ENCODE measurements at regions not wholly inside any gene's neighbourhood (a gene's known extent, or its start where the extent isn't known, plus 50 kb on each side); places are given as distances from the start of the nearest gene placed in this dataset.

DNA sequence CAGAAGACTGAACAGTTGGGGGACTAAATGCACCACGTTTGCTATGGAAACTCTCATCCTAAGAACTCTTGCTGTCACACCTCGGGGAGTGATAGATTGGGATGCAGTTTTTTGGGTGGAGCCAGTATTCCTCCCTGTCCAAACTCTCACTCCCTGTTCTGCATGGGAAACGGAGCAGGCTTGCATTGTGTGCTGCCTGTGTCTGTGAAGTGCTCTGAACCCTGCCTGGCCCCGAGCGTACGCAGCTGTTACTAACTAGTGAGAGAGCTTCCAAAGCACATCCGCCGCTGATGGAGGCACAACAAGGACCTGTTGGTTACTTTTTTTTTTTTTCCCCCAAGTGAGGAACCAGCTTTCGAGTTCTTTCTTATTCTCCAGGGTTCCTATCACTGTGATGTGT is 195.5 kb downstream of the ANAPC1 start:
- TF ChIP-seq, protein P1, sequence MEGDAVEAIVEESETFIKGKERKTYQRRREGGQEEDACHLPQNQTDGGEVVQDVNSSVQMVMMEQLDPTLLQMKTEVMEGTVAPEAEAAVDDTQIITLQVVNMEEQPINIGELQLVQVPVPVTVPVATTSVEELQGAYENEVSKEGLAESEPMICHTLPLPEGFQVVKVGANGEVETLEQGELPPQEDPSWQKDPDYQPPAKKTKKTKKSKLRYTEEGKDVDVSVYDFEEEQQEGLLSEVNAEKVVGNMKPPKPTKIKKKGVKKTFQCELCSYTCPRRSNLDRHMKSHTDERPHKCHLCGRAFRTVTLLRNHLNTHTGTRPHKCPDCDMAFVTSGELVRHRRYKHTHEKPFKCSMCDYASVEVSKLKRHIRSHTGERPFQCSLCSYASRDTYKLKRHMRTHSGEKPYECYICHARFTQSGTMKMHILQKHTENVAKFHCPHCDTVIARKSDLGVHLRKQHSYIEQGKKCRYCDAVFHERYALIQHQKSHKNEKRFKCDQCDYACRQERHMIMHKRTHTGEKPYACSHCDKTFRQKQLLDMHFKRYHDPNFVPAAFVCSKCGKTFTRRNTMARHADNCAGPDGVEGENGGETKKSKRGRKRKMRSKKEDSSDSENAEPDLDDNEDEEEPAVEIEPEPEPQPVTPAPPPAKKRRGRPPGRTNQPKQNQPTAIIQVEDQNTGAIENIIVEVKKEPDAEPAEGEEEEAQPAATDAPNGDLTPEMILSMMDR (IDR thresholded peaks at IDR 0.05) = no peak
- TF ChIP-seq EZH2 (IDR thresholded peaks at IDR 0.05) = no peak
- TF ChIP-seq EZH2phosphoT487 (IDR thresholded peaks at IDR 0.05) = no peak

Data from neural progenitor cell (in vitro differentiated cells).